HG03521 (cell line): ENCODE measurements at regions not wholly inside any gene's neighbourhood (a gene's known extent, or its start where the extent isn't known, plus 50 kb on each side); places are given as distances from the start of the nearest gene placed in this dataset.
"Not testable (repeated sequence)": the region's sequence is repeated elsewhere in the genome, so short reads cannot be mapped to it uniquely, and the experiment has no call there.

ENCODE experiments used
- ATAC-seq: cut with Tn5 transposase; IDR thresholded peaks from one replicate; pipeline ENCODE4 v1.9.1; 2021; ENCODE audit warnings: mild to moderate bottlenecking, moderate library complexity; ENCODE audit not compliant: unreplicated experiment

DNA sequence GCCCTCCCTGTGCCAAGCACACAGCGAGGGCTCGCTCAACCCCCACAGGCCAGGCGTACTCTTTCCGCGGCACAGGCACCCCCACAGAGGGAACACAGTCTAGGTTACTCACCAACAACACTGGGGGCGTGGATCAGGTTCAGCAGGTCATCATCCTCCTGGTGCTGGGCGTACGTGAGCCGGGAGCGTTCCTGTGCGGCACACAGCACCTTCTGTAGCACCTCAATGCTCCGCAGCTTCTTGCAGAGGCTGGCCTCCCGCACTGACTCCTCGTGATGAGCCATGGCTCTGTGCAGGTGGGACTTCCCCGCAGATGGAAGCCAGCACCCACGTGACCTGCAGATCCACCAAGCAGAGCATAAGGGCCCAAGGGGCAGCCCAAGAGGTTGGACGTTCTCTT is 296.8 kb downstream of the GOLGA6L6 start:
- ATAC-seq = not testable (repeated sequence)

- not testable (repeated sequence) for ATAC-seq
These were observed 297.9 kb downstream of the GOLGA6L6 start for GRCh38 chr15:20243486-20244240.

DNA sequence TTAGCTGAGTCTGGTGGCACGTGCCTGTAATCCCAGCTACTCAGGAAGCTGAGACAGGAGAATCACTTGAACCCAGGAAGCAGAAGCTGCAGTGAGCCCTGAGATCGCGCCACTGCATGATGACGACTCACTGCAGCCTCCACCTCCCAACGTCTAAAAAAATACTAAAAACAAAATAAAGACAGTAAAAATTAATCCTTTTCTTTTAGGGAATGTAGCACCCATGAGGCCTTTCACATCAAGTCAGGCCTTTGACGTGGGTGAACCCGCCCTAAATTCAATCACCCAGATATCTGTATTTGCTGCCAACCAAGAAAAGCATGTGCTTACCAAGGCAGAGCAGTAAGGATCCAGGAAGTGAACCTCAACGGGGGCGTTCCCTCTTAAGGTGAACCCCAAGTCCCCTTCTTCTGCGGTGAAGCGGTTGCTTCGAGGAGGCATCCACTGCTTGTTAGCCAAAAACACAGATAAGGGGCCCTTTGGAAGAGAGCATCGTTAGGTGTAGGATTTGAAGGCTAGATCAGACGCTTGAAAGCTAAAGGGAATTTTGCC is 301.2 kb downstream of the GOLGA6L6 start:
- not testable (repeated sequence) for ATAC-seq

DNA sequence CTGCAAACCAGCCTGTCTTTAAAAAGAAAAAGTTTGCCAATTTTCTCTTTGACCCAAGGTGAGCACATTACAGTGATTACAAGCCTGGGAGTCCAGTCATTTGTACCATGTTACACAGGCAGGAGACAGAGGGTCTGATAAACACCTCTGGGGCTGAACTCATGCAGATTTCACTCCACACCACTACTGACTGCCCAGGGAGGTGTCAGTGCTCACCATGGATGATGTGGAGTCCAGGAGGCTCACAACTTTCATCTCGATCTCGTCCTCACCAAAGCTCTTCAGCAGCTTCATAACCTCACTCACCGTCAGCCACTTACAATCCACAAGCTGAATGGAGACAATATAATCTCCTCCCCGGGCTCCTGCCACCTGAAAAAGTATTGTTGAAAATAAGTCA is 302.4 kb downstream of the GOLGA6L6 start:
- not testable (repeated sequence) for ATAC-seq

- not testable (repeated sequence) for ATAC-seq
These were observed 304.2 kb downstream of the GOLGA6L6 start for GRCh38 chr15:20237256-20238020.

DNA sequence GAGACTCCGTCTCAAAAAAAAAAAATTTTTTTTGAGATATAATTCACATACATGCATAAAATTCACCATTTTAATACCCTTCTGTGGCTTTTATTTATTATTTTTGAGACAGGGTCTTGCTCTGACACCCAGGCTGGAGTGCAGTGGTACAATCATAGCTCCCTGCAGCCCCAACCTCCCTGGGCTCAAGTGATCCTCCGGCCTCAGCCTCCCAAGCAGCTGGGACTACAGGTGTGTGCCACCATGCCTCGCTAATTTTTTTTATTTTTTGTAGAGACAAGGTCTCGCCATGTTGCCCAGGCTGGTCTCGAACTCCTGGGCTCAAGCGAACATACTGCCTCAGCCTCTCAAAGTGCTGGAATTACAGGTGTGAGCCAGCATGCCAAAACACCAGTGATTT is 305.9 kb downstream of the GOLGA6L6 start:
- ATAC-seq = not testable (repeated sequence)

DNA sequence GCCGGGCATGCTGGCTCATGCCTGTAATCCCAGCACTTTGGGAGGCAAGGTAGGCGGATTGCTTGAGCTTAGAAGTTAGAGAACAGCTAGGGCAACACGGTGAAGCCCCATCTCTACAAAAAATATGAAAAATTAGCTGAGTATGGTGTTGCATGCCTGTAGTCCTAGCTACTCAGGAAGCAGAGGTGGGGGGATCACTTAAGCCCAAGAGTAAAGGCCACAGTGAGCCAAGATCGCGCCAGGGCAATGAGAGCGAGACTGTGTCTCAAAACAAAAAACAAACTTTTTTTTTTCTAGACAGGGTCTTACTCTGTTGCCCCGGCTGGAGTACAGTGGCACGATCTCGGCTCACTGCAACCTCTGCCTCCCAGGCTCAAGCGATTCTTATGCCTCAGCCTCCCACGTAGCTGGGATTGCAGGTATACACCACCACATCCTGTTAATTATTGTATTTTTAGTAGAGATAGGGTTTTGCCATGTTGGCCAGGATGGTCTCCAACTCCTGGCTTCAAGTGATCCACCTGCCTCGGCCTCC is 307.5 kb downstream of the GOLGA6L6 start:
- not testable (repeated sequence) for ATAC-seq

- ATAC-seq = not testable (repeated sequence)
These were observed 309.1 kb downstream of the GOLGA6L6 start for GRCh38 chr15:20232457-20232856.

- ATAC-seq = not testable (repeated sequence)
These were observed 310.9 kb downstream of the GOLGA6L6 start for GRCh38 chr15:20230656-20231055.

DNA sequence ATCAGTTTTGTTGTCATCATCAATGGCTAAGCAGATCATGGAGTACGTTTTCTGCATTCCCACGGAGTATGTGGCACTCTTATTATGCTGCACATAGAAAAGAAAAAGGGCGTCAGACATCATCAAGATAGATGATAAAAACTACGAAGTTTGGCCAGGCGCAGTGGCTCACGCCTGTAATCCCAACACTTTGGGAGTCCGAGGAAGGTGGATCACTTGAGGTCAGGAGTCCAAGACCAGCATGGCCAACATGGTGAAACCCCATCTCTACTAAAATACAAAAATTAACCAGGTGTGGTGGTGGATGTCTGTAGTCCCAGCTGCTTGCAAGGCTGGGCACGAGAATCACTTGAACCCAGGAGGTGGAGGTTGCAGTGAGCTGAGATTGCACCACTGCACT is 312.8 kb downstream of the GOLGA6L6 start:
- ATAC-seq = not testable (repeated sequence)

DNA sequence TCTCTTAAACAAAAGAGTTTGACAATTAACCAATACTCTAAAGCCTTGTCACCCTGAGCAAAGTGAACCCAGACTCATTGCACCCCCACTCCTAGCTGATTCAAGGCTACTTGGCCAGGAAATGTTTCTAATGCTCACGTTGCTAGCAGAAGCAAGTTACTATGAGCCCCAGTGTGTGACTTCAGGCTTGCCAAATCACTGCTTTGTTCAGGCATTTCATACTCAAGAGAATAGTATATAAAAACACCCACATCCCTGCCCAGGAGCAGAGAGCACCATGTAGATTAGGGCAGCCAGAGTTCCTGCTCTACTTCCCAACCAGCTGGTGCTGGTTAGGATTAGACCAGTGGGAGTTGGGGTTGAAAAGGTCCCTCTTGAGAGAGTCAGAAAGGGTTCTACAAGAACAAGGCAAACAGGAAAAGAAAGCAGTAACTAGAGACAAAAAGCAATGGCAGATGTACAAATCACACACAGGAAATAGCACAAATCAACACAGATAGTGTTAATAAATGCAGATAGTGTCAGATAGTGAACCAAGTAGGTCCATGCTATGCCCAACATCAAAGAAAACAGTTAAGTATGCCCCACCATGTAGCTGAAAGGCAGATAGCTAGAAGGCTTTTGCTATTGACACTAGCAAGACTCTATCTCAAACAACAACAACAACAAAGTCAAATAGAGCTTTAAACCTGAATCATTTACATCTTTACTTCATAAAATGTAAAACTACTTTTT is 314.3 kb downstream of the GOLGA6L6 start:
- ATAC-seq = not testable (repeated sequence)

DNA sequence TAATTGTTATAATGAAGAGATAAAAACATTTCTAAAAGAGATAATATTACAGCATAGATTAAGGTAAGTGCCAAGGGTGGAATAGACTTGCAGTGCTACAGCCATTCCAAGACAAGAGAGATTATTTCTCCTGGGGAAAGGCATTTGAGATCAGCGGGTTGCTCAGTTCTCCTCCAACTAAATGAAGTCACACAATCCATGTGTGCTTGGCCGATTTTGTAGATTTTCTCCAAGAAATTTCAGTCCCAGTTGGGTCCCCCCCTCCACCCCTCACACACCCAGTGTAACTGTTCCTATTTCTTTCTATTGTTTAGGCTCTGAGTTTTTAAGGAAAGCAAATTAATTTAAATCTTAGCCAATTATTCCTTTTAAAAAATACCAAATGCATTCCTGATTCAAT is 315.1 kb downstream of the GOLGA6L6 start:
- ATAC-seq = not testable (repeated sequence)

DNA sequence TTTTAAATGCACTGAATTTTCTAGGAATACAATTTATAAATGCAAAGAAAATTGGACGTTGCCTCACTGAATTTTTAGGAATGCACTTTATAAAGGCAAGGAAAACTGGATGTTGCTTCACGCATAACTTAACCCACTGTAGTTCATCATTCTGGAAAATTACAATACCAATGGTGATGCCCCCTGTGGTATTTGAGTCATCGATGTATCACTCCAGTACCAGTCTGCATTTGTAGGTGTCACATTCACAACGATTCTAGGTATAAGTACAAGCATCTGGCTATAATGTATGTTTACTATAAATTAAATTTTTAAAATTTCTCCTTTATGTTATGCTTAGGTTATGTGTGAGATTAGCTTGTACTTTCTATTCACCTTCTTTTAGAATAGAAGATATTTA is 320.5 kb downstream of the GOLGA6L6 start:
- not testable (repeated sequence) for ATAC-seq

DNA sequence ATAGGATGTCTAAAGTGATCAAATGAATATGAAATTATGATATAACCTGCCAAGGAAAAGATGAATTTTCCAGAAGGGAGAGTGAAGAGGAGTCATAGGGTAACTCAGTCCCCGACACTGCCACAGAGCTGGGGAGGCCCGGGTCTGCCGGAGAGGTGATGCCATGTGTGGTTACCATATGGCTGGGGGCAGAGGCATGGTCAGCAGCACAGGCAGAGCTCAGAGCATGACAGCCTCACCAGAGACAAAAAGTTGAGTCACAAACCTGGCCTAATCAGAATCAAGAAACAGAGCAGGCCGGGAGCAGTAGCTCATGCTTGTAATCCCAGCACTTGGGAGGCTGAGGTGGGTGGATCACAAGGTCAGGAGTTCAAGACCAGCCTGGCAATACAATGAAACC is 322.4 kb downstream of the GOLGA6L6 start:
- ATAC-seq = not testable (repeated sequence)

GRCh38 chr15:20215700-20216099 is 325.9 kb downstream of the GOLGA6L6 start:
- not testable (repeated sequence) for ATAC-seq

DNA sequence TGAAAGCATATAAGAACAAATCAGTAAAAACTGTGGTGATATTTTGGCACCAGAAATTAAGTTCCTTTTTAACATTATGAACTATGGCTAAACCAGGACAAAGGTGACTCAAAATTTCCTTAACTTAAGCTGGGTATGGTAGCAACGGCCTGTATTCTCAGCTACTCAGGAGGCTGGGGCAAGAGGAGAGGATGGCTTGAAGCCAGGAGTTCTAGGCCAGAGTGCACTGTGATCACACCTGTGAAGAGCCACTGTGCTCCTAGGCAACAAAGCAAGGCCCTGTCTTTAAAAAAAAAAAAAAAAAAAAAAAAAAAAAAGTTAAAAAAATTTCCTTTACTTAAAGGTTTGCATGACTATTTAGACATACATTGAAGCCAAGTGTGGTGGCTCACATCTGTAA is 327.5 kb downstream of the GOLGA6L6 start:
- not testable (repeated sequence) for ATAC-seq

GRCh38 chr15:20211508-20211907 is 330.1 kb downstream of the GOLGA6L6 start:
- not testable (repeated sequence) for ATAC-seq

DNA sequence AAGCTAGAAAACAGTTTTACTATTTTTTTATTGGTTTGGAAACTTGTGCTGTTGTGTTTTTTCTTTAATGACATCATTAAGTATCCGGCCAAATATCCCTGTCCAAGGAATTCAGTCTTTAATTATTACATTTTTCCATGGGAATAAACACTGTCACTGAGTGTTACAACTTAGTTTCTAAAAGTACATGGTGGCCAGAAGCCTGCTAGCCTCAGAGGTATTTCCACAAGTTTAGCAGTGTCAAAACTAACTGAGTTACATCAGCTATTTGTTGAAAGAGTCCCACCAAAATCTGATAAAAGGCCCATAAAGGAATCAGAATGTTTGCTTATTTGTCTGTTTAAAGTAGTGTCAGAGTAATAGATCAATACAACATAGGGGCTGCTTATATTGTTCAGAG is 331.6 kb downstream of the GOLGA6L6 start:
- not testable (repeated sequence) for ATAC-seq

- ATAC-seq = not testable (repeated sequence)
These were observed 334.0 kb downstream of the GOLGA6L6 start for GRCh38 chr15:20207607-20208006.

DNA sequence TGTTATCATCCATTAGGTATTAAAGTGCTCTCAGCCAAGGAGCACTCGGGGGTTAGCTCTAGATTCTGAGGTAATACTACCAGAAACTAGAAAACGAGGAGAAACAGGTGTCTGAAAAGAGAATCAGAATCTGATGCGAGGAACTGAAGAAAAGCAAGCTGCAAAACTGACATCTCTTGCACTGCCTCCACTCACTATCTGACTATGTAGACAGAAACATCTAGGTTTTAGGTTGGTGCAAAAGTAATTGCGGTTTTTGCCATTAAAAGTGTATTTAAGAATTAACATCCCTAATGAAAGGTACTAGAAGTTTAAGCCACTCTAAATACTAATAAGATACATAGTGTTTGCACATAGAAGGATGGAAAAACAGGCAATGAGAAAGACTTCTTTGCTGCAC is 334.4 kb downstream of the GOLGA6L6 start:
- not testable (repeated sequence) for ATAC-seq
